ENCODE measurements at regions not wholly inside any gene's neighbourhood (a gene's known extent, or its start where the extent isn't known, plus 50 kb on each side); places are given as distances from the start of the nearest gene placed in this dataset.
A peak's percentile ranks its signal among the peaks of the same experiment; 100 is the strongest.

DNA sequence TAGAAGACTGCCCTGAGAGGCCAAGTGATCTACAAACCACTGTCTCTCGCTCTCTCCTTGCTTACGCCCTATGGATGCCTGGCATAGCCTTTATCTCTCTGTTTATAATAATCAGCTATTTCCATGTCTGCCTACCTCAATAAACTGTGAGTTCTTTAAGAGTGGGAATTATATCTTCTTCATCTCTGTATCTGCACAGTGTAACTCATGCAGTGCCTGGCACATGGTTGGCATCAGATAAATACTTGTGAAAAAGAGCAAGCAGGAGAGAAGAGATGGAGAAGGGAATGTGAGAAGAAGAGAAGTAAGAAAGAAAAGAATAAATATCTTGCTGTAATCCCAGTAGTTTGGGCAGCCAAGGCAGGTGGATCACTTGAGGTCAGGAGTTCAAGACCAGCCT is 94.6 kb upstream of the TNPO1 start:
- no peak for FAIRE-seq

DNA sequence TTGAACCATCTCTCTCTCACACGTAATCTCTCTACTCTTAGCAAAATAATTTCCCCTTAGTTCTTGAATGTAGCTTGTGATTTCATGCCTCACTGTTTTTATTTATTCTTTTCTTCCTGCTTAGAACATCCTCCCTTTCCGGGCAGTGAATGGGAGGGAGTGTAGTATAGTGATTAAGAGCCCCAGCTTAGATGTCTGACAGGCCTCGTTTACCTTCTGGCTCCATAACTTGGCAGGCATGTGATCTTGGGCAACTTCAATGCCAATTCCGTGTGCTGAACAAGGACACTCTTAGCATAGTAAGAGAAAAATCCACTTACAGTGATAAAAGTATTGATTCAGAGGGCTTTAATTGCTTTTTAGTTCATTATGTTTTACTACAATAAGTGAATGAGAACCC is 96.3 kb upstream of the TNPO1 start:
- Histone ChIP-seq H3K36me3 (no peaks in the 10 kb centered on the region), H3K27me3 (no peaks in the 10 kb centered on the region), H3K27ac (peak overlapping the region in 2 of 4 donors; percentile 30 to 34), H3K4me1 (no peaks in the 10 kb centered on the region), H3K9me3 (no peaks in the 10 kb centered on the region), H3K4me3 (no peak overlapping the region)
- intact Hi-C loops (cut with DNase I) = no loop called here
- FAIRE-seq (no peak), DNase-seq (peak in 3 of 6 donors; percentile 26 to 37 (median 27)), ATAC-seq (peak; percentile 58 to 91 (median 90))
- 29 to 36% methylated on average over 4 of the region's 4 CpGs for WGBS, 2 donors
- TF ChIP-seq, protein P1, sequence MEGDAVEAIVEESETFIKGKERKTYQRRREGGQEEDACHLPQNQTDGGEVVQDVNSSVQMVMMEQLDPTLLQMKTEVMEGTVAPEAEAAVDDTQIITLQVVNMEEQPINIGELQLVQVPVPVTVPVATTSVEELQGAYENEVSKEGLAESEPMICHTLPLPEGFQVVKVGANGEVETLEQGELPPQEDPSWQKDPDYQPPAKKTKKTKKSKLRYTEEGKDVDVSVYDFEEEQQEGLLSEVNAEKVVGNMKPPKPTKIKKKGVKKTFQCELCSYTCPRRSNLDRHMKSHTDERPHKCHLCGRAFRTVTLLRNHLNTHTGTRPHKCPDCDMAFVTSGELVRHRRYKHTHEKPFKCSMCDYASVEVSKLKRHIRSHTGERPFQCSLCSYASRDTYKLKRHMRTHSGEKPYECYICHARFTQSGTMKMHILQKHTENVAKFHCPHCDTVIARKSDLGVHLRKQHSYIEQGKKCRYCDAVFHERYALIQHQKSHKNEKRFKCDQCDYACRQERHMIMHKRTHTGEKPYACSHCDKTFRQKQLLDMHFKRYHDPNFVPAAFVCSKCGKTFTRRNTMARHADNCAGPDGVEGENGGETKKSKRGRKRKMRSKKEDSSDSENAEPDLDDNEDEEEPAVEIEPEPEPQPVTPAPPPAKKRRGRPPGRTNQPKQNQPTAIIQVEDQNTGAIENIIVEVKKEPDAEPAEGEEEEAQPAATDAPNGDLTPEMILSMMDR (IDR thresholded peaks at IDR 0.05) = no peak

More for the DNA sequence above, 94.6 kb upstream of the TNPO1 start:
- H3K27ac ChIP-seq = no peak overlapping the region
- TF ChIP-seq, protein P1 (IDR thresholded peaks at IDR 0.05) = no peak
- H3K4me3 ChIP-seq = no peak overlapping the region
- H3K27me3 ChIP-seq = no peaks in the 10 kb centered on the region
- H3K4me1 ChIP-seq = no peaks in the 10 kb centered on the region
- ATAC-seq (no peak), DNase-seq (no peak)
- intact Hi-C loops (cut with DNase I) = no loop called here
- H3K9me3 ChIP-seq = no peaks in the 10 kb centered on the region
- H3K36me3 ChIP-seq = no peaks in the 10 kb centered on the region
- WGBS, 2 donors = 92 to 94% methylated on average over 2 of the region's 2 CpGs

DNA sequence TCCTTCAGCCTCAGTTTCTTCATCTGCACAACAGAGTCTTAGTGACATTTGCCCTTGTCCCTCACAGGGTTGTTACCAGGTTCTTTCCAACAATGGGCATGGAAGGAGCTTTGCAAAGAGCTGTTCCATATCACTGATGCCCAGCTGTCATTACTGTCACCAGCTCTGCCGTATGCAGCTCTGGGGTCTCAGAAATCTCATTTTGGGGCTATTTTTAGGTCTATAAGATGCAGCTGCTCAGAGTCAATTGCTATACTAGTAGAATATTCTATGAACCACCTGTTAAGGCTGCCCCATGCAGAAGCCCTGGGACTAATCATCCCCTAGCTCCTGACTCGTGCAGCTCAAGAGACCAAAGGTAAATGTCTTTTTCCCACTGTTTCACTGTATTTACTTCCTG is 105.1 kb upstream of the TNPO1 start:
- DNase-seq (no peak), ATAC-seq (no peak), FAIRE-seq (no peak)
- TF ChIP-seq, protein P1 (IDR thresholded peaks at IDR 0.05) = no peak
- H3K27ac ChIP-seq = no peak overlapping the region
- H3K4me3 ChIP-seq = no peak overlapping the region
- intact Hi-C loops (cut with DNase I) = no loop called here
- H3K4me1 ChIP-seq = no peaks in the 10 kb centered on the region
- 75 to 84% methylated on average over 2 of the region's 2 CpGs for WGBS, 2 donors
- H3K36me3 ChIP-seq = no peaks in the 10 kb centered on the region
- no peaks in the 10 kb centered on the region for H3K9me3 ChIP-seq
- no peaks in the 10 kb centered on the region for H3K27me3 ChIP-seq

DNA sequence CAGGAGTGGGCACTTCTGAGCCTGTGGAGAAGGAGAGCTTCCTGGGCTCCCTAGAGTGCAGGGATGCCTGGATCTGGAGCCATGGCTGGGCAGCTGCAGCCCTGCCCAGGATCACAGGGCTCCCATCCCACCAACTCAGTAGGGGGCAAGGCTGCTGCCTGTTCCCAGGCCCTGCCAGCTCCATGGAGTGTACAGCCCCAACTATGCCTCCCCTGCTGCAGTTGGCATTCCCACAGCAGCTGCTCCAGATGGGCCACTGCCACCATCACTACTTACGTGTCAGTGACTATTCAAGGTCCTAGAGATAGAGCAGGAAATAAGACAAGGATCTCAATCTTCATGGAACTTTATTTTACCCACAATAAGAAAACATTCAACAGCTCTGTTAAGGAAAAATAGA is 107.1 kb upstream of the TNPO1 start:
- no peak overlapping the region for H3K4me3 ChIP-seq
- ATAC-seq = no peak
- no peaks in the 10 kb centered on the region for H3K4me1 ChIP-seq
- H3K9me3 ChIP-seq = no peaks in the 10 kb centered on the region
- intact Hi-C loops (cut with DNase I) = no loop called here
- DNase-seq = no peak
- H3K36me3 ChIP-seq = no peaks in the 10 kb centered on the region
- 75 to 78% methylated on average over 1 of the region's 1 CpG for WGBS, 2 donors
- no peak overlapping the region for H3K27ac ChIP-seq
- H3K27me3 ChIP-seq = no peaks in the 10 kb centered on the region
- TF ChIP-seq, protein P1 (IDR thresholded peaks at IDR 0.05) = no peak
- no peak for FAIRE-seq

DNA sequence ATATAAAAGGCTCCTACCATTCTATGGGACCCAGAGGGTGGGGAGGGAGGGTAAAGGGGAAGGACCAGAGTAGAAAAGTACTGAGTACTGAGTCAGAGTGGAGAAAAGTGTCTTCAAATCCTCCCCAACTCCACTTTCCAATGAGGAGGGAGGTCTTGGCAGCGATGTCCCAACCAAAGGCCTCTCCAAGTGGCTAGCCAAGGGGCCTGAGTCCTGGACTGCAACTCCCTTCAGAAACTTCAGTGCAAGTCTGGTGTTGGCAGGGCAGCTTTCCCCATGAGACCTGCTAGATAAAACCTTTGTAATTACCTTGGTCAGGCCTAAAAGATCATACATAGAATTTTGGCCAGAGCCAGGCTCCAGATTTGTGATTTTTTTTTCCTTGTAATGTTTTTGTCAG is 111.3 kb upstream of the TNPO1 start:
- intact Hi-C loops (cut with DNase I) = no loop called here
- no peak overlapping the region for H3K4me3 ChIP-seq
- no peak for FAIRE-seq

More for the DNA sequence above, 111.3 kb upstream of the TNPO1 start:
- no peaks in the 10 kb centered on the region for H3K27me3 ChIP-seq
- no peak overlapping the region for H3K27ac ChIP-seq
- no peaks in the 10 kb centered on the region for H3K36me3 ChIP-seq
- no peaks in the 10 kb centered on the region for H3K4me1 ChIP-seq
- DNase-seq (no peak), ATAC-seq (no peak)
- 89 to 100% methylated on average over 1 of the region's 1 CpG for WGBS, 2 donors
- H3K9me3 ChIP-seq = no peaks in the 10 kb centered on the region
- TF ChIP-seq, protein P1 (IDR thresholded peaks at IDR 0.05) = no peak
